ENCODE measurements at regions not wholly inside any gene's neighbourhood (a gene's known extent, or its start where the extent isn't known, plus 50 kb on each side); places are given as distances from the start of the nearest gene placed in this dataset.

DNA sequence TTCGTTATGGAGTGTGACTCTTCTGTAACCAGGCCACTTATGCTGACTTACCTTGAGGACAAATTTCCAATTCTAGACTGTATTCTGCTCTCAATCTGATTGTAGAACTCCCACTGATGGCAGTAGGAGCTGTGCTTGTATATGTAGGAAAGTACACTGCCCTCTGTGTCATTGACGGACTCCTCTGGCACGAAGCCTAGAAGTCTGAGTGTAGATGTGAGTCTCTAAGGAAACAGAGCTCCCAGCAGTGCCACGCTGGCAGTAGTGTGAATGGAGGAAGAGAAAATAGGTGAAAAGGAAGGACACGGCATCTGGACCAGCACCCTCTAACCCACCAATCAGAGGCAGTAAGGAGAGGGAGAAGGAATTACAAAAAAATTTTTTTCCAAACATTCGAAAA lies 130.4 kb upstream of the ADGRL2 start (continued):
- TF ChIP-seq HMGXB4 (CRISPR knock-in tag; IDR thresholded peaks at IDR 0.05; ENCODE audit: borderline replicate concordance in 1 of 2, low read depth in 1 of 2): no peak
- TF ChIP-seq ZNF850 (CRISPR knock-in tag; conservative IDR thresholded peaks at IDR 0.05): no peak
- no peak for TF ChIP-seq ATF6 (CRISPR knock-in tag; conservative IDR thresholded peaks at IDR 0.05)
- TF ChIP-seq GZF1 (CRISPR knock-in tag; IDR thresholded peaks at IDR 0.05): no peak
- TF ChIP-seq, protein P1, sequence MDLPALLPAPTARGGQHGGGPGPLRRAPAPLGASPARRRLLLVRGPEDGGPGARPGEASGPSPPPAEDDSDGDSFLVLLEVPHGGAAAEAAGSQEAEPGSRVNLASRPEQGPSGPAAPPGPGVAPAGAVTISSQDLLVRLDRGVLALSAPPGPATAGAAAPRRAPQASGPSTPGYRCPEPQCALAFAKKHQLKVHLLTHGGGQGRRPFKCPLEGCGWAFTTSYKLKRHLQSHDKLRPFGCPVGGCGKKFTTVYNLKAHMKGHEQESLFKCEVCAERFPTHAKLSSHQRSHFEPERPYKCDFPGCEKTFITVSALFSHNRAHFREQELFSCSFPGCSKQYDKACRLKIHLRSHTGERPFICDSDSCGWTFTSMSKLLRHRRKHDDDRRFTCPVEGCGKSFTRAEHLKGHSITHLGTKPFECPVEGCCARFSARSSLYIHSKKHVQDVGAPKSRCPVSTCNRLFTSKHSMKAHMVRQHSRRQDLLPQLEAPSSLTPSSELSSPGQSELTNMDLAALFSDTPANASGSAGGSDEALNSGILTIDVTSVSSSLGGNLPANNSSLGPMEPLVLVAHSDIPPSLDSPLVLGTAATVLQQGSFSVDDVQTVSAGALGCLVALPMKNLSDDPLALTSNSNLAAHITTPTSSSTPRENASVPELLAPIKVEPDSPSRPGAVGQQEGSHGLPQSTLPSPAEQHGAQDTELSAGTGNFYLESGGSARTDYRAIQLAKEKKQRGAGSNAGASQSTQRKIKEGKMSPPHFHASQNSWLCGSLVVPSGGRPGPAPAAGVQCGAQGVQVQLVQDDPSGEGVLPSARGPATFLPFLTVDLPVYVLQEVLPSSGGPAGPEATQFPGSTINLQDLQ (CRISPR knock-in tag; IDR thresholded peaks at IDR 0.05): no peak

GRCh38 chr1:81666586-81666985 lies 134.1 kb upstream of the ADGRL2 start:
- no peak for FAIRE-seq
- TF ChIP-seq ZNF124 (CRISPR knock-in tag; IDR thresholded peaks at IDR 0.05) (no peak), SP4 (CRISPR knock-in tag; IDR thresholded peaks at IDR 0.05) (no peak), LCORL (IDR thresholded peaks at IDR 0.05) (no peak), LCORL (CRISPR knock-in tag; IDR thresholded peaks at IDR 0.05) (no peak)
- TF ChIP-seq, protein P2, sequence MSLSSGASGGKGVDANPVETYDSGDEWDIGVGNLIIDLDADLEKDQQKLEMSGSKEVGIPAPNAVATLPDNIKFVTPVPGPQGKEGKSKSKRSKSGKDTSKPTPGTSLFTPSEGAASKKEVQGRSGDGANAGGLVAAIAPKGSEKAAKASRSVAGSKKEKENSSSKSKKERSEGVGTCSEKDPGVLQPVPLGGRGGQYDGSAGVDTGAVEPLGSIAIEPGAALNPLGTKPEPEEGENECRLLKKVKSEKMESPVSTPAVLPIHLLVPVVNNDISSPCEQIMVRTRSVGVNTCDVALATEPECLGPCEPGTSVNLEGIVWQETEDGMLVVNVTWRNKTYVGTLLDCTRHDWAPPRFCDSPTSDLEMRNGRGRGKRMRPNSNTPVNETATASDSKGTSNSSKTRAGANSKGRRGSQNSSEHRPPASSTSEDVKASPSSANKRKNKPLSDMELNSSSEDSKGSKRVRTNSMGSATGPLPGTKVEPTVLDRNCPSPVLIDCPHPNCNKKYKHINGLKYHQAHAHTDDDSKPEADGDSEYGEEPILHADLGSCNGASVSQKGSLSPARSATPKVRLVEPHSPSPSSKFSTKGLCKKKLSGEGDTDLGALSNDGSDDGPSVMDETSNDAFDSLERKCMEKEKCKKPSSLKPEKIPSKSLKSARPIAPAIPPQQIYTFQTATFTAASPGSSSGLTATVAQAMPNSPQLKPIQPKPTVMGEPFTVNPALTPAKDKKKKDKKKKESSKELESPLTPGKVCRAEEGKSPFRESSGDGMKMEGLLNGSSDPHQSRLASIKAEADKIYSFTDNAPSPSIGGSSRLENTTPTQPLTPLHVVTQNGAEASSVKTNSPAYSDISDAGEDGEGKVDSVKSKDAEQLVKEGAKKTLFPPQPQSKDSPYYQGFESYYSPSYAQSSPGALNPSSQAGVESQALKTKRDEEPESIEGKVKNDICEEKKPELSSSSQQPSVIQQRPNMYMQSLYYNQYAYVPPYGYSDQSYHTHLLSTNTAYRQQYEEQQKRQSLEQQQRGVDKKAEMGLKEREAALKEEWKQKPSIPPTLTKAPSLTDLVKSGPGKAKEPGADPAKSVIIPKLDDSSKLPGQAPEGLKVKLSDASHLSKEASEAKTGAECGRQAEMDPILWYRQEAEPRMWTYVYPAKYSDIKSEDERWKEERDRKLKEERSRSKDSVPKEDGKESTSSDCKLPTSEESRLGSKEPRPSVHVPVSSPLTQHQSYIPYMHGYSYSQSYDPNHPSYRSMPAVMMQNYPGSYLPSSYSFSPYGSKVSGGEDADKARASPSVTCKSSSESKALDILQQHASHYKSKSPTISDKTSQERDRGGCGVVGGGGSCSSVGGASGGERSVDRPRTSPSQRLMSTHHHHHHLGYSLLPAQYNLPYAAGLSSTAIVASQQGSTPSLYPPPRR (CRISPR knock-in tag; IDR thresholded peaks at IDR 0.05; ENCODE audit: borderline replicate concordance): no peak

More at GRCh38 chr1:81666586-81666985, 134.1 kb upstream of the ADGRL2 start:
- Histone ChIP-seq H3K79me2 (ENCODE audit: insufficient read depth, low read length) (no peaks in the 10 kb centered on the region), H3K9me3 (ENCODE audit: low read length) (0 out of 2 replicates have a peak, but pooled peaks cover 12% of the 10 kb centered on the region), H3K27me3 (ENCODE audit: control insufficient read depth in 1 of 2, insufficient read depth in 2 of 2, low read length in 2 of 2) (no peaks in the 10 kb centered on the region; a peak in 1 of 5 replicates), H4K20me1 (ENCODE audit: insufficient read depth, low read length) (no peaks in the 10 kb centered on the region), H3K9ac (ENCODE audit: insufficient read depth, low read depth, low read length) (no peak overlapping the region), H3K4me2 (ENCODE audit: low read depth, low read length) (no peak overlapping the region), H3K4me1 (ENCODE audit: insufficient read depth, low read length) (no peaks in the 10 kb centered on the region), H3K4me3 (replicated peaks in 1 of 3; ENCODE audit: insufficient read depth in 1 of 3, low read depth in 2 of 3, low read length in 3 of 3) (no peak overlapping the region), H3K36me3 (replicated peaks in 1 of 2; ENCODE audit: control insufficient read depth in 1 of 2, insufficient read depth in 2 of 2, low read length in 2 of 2) (no peaks in the 10 kb centered on the region), H2AFZ (ENCODE audit: low read length) (no peak overlapping the region), H3K27ac (ENCODE audit: extremely low read length, insufficient read depth, low read length) (no peak overlapping the region)
- in situ Hi-C loops (cut with HindIII; ENCODE audit: extremely low pct_ligation_motif_present, low pct_unique_long_range_greater_than_20kb): no loop called here
- BruUV-seq (replicated peaks): no TSS peak
- CTCF ChIA-PET (ENCODE audit: low intra/inter-chr PET ratio, low total read pairs): no interaction called here
- ATAC-seq (no peak), DNase-seq (ENCODE audit: low spot score) (no peak)
- intact Hi-C loops (cut with micrococcal nuclease; ENCODE audit: unreplicated experiment): no loop called here
- POLR2A ChIA-PET: no interaction called here
- WGBS (ENCODE audit: low lambda C conversion rate): 0% methylated on average over 2 of the region's 2 CpGs

Measured in HepG2 (cell line).